NCI-H2196 treated with DMSO at 0.1 percent for 48 hours (cell line): ENCODE measurements at regions not wholly inside any gene's neighbourhood (a gene's known extent, or its start where the extent isn't known, plus 50 kb on each side); places are given as distances from the start of the nearest gene placed in this dataset.
"Not testable (repeated sequence)": the region's sequence is repeated elsewhere in the genome, so short reads cannot be mapped to it uniquely, and the experiment has no call there.

ENCODE experiments used
- DNase-seq: peaks from one replicate; lab custom pipeline; 2025; ENCODE audit not compliant: unreplicated experiment; lab: John Stamatoyannopoulos, UW

- DNase-seq: no peak
Observed at GRCh38 chr3:191737742-191738141, 276.8 kb downstream of the PYDC2 start.

- DNase-seq: no peak
Observed at GRCh38 chr3:191740712-191741111, 279.7 kb downstream of the PYDC2 start.

GRCh38 chr3:191741847-191742350, 280.9 kb downstream of the PYDC2 start:
- not testable (repeated sequence) for DNase-seq

GRCh38 chr3:191743283-191743682, 282.3 kb downstream of the PYDC2 start:
- DNase-seq: no peak

- no peak for DNase-seq
Observed at GRCh38 chr3:191750618-191751017, 289.7 kb downstream of the PYDC2 start.

GRCh38 chr3:191753196-191753595, 292.2 kb downstream of the PYDC2 start:
- no peak for DNase-seq

GRCh38 chr3:191761906-191762305, 300.9 kb downstream of the PYDC2 start:
- no peak for DNase-seq

- no peak for DNase-seq
Observed at GRCh38 chr3:191762323-191762960, 301.5 kb downstream of the PYDC2 start.

GRCh38 chr3:191768421-191768820, 307.5 kb downstream of the PYDC2 start:
- no peak for DNase-seq

- DNase-seq: no peak
Observed at GRCh38 chr3:191770541-191770940, 309.6 kb downstream of the PYDC2 start.

GRCh38 chr3:191774485-191774884, 313.5 kb downstream of the PYDC2 start:
- DNase-seq: no peak

GRCh38 chr3:191775451-191776233, 314.7 kb downstream of the PYDC2 start:
- DNase-seq: no peak

GRCh38 chr3:191781044-191781443, 320.1 kb downstream of the PYDC2 start:
- DNase-seq: no peak

- no peak for DNase-seq
Observed at GRCh38 chr3:191783024-191783423, 322.1 kb downstream of the PYDC2 start.

- no peak for DNase-seq
Observed at GRCh38 chr3:191790934-191791333, 330.0 kb downstream of the PYDC2 start.

GRCh38 chr3:191792580-191792979, 331.6 kb downstream of the PYDC2 start:
- no peak for DNase-seq

- DNase-seq: no peak
Observed at GRCh38 chr3:191795196-191795595, 334.2 kb downstream of the PYDC2 start.

- no peak for DNase-seq
Observed at GRCh38 chr3:191797271-191797670, 336.3 kb downstream of the PYDC2 start.

- DNase-seq: no peak
Observed at GRCh38 chr3:191802671-191803070, 341.7 kb downstream of the PYDC2 start.

- DNase-seq: no peak
Observed at GRCh38 chr3:191804935-191805334, 344.0 kb downstream of the PYDC2 start.

- no peak for DNase-seq
Observed at GRCh38 chr3:191808073-191808472, 347.1 kb downstream of the PYDC2 start.

GRCh38 chr3:191809326-191809949, 348.5 kb downstream of the PYDC2 start:
- DNase-seq: no peak
